ENCODE measurements at regions not wholly inside any gene's neighbourhood (a gene's known extent, or its start where the extent isn't known, plus 50 kb on each side); places are given as distances from the start of the nearest gene placed in this dataset.
A peak's percentile ranks its signal among the peaks of the same experiment; 100 is the strongest.
"Not testable (repeated sequence)": the region's sequence is repeated elsewhere in the genome, so short reads cannot be mapped to it uniquely, and the experiment has no call there.

DNA sequence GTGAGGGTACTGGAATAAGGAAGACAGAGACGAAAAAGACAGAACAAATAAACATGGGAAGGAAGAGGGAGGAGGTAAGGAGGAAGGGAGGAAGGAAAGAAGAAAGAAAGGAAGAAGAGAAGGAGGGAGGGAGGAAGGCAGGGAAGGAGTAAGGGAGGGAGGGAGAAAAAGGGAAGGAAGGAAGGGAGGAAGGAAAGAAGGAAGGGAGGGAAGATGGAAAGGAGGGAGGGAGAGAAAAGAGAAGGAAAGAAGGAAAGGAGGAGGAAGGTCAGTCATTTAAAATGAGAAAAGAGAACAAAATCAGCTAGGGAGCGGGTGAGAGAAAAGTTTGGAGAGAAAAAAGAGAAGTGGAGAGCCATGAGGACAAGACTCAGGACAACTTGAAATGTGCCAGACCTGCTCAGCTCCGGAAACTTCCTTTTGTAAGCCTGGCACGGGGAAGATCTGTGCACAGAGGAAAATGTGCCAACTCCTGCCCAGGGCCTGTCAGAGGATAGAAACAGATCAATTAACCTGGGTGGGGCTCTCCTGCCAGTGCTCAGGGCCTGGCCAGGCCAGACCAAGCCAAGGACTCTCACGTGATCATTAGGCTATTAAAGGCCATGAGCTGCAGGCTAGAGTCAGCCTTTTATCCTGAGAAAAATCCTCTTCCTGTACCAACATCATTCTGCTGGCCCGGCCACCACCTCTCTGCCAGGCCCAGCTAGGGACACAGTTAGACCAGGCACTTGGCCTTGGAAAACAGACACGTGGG, 50.1 kb upstream of the BCL6 start:
- no peak for DNase-seq

GRCh38 chr3:187798126-187798525, 52.9 kb upstream of the BCL6 start:
- DNase-seq, result no peak

DNA sequence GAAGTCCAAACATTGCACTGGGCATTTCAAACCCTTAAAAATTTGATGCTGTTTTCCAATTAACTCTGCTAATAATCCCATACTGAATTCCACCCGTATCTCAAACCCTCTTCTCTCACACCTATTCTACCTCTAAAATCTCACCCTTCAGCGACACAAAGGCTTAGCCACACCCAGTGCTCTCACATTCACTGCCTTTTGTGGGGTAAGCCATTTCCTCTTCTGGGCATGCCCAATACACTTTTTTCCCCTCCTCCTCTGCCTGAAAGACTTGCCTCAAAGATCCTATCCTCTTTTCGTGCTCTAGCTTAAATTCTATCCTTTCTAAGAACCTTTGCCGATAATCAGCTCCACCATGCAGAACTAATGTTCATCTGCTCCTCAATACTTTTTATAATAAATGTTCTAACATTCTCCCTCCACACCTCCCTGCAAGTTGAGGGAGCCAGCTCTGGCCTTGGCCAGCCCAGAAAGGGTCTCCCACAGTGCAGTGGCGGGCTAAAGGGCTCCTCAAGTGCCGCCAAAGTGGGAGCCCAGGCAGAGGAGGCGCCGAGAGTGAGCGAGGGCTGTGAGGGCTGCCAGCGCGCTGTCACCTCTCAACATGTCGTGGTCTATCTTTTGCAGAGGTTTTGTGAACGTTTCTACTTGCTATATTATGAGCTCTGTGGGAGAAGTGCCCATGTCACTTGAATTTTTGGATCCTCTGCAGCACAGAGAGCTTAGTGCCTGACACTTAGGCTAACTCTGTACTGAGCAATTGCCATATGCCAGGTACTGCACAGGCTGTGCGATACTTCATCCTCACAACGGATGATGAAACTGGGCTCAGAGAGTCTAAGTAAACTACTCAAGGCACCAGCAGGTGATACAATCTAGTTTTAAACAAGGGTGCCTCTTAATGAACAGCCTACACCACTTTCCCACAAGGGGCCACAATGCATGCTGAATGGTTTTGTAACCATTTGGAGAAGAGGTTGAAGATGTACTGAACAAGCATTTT, 53.6 kb upstream of the BCL6 start:
- DNase-seq, result peak in 1 of 2 experiments; percentile 35

- DNase-seq, result no peak
Observed at GRCh38 chr3:187799942-187800641, 54.8 kb upstream of the BCL6 start.

- no peak for DNase-seq
Observed at GRCh38 chr3:187801152-187801551, 55.9 kb upstream of the BCL6 start.

- DNase-seq, result no peak
Observed at GRCh38 chr3:187802203-187802927, 57.1 kb upstream of the BCL6 start.

DNA sequence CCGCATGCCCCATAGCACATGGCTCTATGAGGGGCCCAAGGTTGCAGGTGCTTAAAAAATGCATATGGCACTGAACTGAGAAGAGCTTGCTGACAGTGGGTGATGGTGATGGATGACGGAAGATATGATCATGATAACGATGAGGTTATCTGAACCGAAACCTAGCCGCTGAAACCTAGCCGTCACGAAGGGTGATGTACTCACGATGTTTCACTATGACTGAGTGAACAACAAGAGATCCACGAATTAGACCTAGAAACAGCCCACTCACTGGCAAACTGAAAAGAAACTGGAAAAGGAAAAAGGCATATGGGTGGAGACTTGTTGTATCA, 57.6 kb upstream of the BCL6 start:
- DNase-seq, result peak; percentile 38 to 57

- no peak for DNase-seq
Observed at GRCh38 chr3:187804120-187804744, 59.0 kb upstream of the BCL6 start.

DNA sequence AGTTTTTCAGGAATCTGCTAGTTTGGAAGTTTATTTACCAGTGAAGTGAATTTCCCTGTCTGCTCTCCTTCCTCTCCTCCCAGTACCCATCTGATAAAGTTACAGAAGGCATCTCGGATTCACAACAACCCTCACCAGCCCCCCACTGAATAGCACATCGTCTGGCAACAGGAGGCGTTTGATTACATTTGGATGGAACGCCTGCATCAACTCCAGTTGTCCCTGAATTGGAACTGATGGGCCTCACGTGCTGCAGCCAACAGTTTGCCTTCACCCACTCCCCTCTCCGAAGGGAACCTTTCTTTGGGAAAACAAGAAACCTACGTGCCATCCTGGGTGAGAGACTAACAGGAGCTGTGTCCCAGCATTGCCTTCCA, 59.5 kb upstream of the BCL6 start:
- no peak for DNase-seq

DNA sequence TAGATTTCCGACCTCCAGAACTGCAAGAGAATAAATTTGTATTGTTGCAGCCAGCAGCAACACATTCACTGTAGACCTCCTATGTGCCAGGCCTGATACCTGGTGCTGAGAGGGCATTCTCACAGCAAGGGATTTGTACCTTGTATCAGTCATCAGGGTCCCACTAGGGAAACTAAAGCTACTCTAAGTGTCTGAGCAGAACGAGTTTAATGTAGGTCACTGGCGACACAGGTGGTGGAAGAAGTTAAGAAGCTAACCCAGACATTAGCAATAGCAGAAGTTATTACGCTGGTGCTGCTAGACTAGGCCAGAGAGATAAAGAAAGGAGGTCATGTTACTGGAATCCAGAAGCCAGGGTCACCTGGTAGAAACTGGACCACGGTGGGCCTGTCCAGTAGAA, 60.5 kb upstream of the BCL6 start:
- no peak for DNase-seq

DNA sequence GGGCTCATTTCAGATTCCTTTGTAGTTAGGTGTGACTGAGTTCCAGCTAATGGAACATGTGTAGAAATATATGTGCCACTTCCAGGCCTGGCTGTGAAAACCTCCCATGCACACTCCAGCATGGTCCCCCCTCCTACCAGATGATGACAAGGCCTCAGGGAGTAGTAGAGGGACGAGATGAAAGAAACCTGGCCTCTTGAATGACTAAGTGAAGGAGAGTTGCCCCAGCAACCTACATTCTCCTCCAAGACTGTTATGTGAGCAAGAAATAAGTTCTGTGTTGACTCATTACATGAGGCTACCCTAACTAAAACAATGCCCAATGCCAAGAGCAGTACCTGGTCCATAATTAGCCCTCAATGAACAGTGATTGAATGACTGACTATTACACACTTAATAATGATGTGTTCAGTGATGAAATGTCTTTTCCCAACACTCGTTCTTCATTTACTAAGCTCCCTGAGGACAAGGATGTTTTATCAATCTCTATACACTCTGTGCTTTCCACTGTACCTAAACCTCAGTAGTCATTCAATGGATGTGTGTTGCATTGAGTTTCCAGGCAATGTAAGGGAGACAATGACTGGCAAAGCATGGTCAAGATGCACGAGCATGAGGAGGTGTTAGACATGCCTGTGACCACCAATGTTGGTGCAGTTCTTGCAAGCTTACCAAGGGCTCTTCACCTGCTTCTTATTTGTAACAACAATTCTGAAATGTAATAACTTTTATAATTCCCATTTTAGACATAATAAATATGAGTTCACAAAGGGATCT, 62.0 kb upstream of the BCL6 start:
- peak; percentile 29 to 52 for DNase-seq

DNA sequence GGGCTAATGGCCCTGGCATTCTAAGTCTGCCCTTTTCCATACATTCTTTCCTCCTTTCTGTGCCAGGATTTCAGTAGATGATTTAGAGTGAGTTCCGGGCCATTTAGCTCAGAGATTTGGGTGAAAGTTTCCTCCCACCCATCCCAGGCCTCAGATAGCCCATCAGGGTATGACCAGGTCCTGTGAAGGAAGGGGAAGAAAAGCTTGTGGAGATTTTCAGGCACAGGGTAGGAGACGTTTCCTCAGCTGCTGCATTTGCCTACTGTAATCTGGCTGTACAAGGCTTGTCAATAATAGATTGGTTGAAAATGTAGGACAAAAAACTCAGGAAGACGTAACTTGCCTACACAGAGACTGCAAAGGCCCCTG, 63.2 kb upstream of the BCL6 start:
- DNase-seq, result no peak

GRCh38 chr3:187809612-187809991, 64.3 kb upstream of the BCL6 start:
- no peak for DNase-seq

- DNase-seq, result no peak
Observed at GRCh38 chr3:187810021-187810446, 64.8 kb upstream of the BCL6 start.

GRCh38 chr3:187811585-187812250, 66.5 kb upstream of the BCL6 start:
- DNase-seq, result no peak

DNA sequence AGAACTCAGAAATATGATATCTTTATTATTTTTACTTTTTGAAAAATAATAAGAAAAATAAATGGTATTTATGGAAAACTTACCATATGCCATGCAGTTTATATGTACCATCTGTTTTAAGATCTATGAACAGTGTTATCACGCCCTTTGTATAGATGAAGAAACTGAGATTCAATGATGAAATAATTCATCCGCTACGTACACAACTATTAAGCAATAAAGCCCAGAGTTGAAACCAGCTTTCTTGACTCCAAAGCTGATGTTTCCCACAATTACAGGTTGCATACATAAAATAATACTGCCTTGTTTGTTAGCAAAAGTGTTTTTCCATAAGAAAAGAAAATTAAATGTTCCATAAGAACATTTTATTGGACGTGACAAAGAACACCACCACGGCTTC, 67.2 kb upstream of the BCL6 start:
- DNase-seq, result no peak

GRCh38 chr3:187813198-187813597, 67.9 kb upstream of the BCL6 start:
- no peak for DNase-seq

GRCh38 chr3:187817766-187818165, 72.5 kb upstream of the BCL6 start:
- DNase-seq, result not testable (repeated sequence)

DNA sequence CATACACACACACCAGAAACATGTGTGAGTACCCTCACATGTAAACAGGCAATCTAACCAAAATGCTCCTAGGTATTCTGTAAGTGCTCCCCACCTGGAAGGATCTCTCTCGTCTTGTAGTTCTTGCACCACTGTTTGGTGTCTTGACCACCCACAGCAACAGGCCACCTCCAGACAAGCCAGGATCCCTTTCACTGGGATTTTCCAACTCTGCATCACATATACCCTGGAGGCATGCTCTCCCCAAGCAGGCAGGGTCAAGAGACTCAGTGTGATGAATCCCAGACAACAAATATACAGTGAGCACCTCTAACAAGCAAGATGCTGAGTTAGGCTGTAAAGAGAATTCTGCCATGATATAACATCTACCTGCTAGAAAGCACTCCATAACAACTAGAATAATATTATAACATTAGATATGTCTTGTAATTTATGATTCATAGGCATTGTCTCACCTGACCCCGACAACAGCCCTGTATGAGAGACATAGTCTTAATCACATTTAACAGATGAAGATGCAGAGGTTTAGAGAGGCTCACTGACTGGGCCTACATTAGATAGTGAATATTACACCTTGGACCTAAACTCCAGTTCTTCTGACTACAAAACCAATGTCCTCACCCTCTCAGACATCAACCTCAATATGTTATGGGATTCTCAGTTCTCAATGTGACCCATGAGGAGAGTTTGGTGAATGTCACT, 76.5 kb upstream of the BCL6 start:
- DNase-seq, result no peak

DNA sequence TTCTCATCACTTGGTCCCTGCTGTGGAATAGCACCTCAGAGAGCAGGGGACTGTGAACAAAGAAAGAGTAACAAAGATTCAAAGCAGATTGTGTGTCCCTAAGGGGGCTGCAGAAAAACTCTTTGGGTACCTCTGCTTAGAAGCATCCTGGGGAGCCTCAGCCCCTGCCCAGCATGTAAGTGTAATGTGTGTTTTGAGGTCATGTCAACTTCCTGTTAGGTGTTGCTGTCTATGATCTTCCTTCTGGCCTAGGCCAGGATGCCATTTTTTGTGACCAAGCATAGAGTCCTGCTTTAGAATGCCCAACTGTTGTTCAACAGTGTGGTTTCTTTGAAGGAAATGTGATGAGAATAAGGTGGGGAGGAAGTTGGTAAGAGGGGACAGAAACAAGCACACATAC, 77.1 kb upstream of the BCL6 start:
- no peak for DNase-seq

All from stimulated activated CD4-positive, alpha-beta T cell treated with anti-CD3 and anti-CD28 coated beads, Interleukin-4, amount 100 ng/mL, for 4 hours (primary cell).